Stomach (tissue), 8 donors: ENCODE measurements at regions not wholly inside any gene's neighbourhood (a gene's known extent, or its start where the extent isn't known, plus 50 kb on each side); places are given as distances from the start of the nearest gene placed in this dataset.

Experiments used
- DNase-seq, 2 donors: peaks; one replicate each; pipeline versions ENCODE4 v3.0.0 to v3.0.0-alpha.2; 2013 to 2019
- H3K27ac ChIP-seq, 5 donors: fragments of 200-600 bp in 4 of 5; sonication (generic) in 4 of 5; one replicate each; pipeline ENCODE4 v1.5.1; 2013 to 2019; ENCODE audit warnings: mild to moderate bottlenecking in 1 of 5, moderate library complexity in 1 of 5
- H3K27me3 ChIP-seq, 3 donors: fragments of 200-600 bp; sonication (generic); one replicate each; pipeline ENCODE4 v1.5.1; 2017 to 2019; ENCODE audit warnings: mixed run types in 1 of 3
- H3K36me3 ChIP-seq, 4 donors: fragments of 200-600 bp; sonication (generic); 1 replicate in 3 of 4; 2 replicates in 1 of 4; pipeline ENCODE4 v1.5.1; 2016 to 2019
- H3K4me1 ChIP-seq, 4 donors: fragments of 200-600 bp; sonication (generic); one replicate each; pipeline ENCODE4 v1.5.1; 2016 to 2019
- H3K4me3 ChIP-seq, 4 donors: fragments of 200-600 bp; sonication (generic) in 3 of 4; one replicate each; pipeline ENCODE4 v1.5.1; 2016 to 2019; ENCODE audit warnings: mild to moderate bottlenecking in 1 of 4
- H3K9me3 ChIP-seq, 4 donors: fragments of 200-600 bp; sonication (generic); one replicate each; pipeline ENCODE4 v1.5.1; 2016 to 2019
- EP300 ChIP-seq: sonication (generic); formaldehyde crosslinking; IDR thresholded peaks from one replicate; pipeline ENCODE4 v1.6.1; 2017; ENCODE audit warnings: antibody characterized with exemption
- POLR2A ChIP-seq, 4 donors: fragments of 450-650 bp; IDR thresholded peaks; one replicate each; pipeline ENCODE4 v1.6.1; 2016; ENCODE audit warnings: antibody characterized with exemption in 4 of 4, control low read depth in 2 of 4, mild to moderate bottlenecking in 1 of 4, moderate library complexity in 1 of 4
- POLR2AphosphoS5 ChIP-seq, 3 donors: sonication (generic); formaldehyde crosslinking; IDR thresholded peaks; one replicate each; pipeline ENCODE4 v1.6.1; 2016; ENCODE audit warnings: antibody characterized with exemption in 3 of 3
- WGBS, 5 donors: extraction: QIAGEN DNeasy Blood & Tissue Kit in 3 of 5; methylation state at CpG; one replicate each; pipeline versions ENCODE4 v1.1.5 to v1.1.7; 2013 to 2018; 5-methylcytosine and 5-hydroxymethylcytosine counted together
- intact Hi-C: fragments of 100-400 bp; cut with DNase I; formaldehyde crosslinking; loops from one replicate; pipeline ENCODE4 v1.15.1; 2023; ENCODE audit warnings: low total_unique reads
- TF ChIP-seq, protein P1 (sequence below), 7 experiments: fragments of 450-650 bp in 4 of 7; fragments of 200-600 bp in 3 of 7; sonication (generic) in 3 of 7; IDR thresholded peaks; one replicate each; pipeline ENCODE4 v1.5.1; 2016 to 2019; ENCODE audit warnings: antibody characterized with exemption in 7 of 7, control low read depth in 2 of 7, mild to moderate bottlenecking in 1 of 7
- donor health status: healthy with polysubstance abuse.
- donor health status: Bipolar disorder and iron deficiency.
- donor health status: healthy.

DNA sequence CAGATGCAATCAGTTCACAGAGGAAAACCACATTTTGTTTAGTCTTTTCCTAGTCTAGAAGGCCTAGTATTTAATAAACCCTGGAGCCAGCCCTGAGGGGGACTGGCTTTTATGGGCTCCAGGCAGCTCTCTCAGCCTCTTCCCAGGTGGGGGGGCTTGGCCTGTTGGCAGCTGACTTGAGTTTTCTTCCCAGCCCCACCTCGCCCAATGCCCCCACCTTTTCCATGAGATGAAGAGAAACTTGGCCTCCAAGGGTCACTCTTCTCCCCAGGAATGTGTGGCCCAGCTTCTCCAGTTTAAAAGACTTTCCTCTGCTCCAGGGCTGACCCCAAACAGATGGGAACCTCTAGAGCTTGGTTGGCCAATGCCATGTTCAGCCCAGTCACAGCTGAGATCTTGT lies 196.1 kb downstream of the BMP7 start:
- TF ChIP-seq, protein P1, sequence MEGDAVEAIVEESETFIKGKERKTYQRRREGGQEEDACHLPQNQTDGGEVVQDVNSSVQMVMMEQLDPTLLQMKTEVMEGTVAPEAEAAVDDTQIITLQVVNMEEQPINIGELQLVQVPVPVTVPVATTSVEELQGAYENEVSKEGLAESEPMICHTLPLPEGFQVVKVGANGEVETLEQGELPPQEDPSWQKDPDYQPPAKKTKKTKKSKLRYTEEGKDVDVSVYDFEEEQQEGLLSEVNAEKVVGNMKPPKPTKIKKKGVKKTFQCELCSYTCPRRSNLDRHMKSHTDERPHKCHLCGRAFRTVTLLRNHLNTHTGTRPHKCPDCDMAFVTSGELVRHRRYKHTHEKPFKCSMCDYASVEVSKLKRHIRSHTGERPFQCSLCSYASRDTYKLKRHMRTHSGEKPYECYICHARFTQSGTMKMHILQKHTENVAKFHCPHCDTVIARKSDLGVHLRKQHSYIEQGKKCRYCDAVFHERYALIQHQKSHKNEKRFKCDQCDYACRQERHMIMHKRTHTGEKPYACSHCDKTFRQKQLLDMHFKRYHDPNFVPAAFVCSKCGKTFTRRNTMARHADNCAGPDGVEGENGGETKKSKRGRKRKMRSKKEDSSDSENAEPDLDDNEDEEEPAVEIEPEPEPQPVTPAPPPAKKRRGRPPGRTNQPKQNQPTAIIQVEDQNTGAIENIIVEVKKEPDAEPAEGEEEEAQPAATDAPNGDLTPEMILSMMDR (IDR thresholded peaks at IDR 0.05), result no peak
- TF ChIP-seq POLR2AphosphoS5 (IDR thresholded peaks at IDR 0.05) (no peak), EP300 (no peak), POLR2A (IDR thresholded peaks at IDR 0.05) (no peak)
- H3K27ac ChIP-seq, result no peak overlapping the region
- H3K4me3 ChIP-seq, result no peak overlapping the region
- H3K27me3 ChIP-seq, result peaks cover 0 to 84% (median 42%) of the 10 kb centered on the region in 3 donors
- no peaks in the 10 kb centered on the region for H3K4me1 ChIP-seq
- intact Hi-C loops, result no loop called here
- DNase-seq, result no peak
- 64 to 100% (median 69%) methylated on average over 1 of the region's 1 CpG for WGBS, 5 donors
- H3K9me3 ChIP-seq, result no peaks in the 10 kb centered on the region
- H3K36me3 ChIP-seq, result no peaks in the 10 kb centered on the region

DNA sequence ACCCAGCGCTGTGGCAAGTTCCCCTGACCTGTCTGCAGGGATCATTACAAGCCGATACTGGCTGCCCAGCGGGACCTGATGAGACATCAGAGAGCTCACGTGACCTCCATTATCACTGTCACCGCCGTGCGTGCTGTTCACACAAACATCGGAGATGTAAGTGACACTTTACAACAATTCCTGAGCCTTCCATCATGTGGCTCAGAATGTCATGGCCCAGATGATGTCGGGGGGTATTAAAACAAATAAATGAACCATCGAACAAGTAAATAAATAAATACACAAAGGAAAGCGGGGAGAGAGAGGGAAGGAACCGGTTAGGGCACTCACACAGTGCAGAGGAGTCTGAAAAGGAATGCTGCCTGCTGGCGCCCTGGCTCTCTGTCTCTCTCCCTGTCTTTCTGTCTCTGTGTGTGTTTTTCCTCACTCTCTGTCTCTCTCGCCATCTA lies 195.1 kb downstream of the BMP7 start:
- H3K9me3 ChIP-seq, result peaks cover 0 to 6% (median under 1%) of the 10 kb centered on the region in 4 donors
- H3K36me3 ChIP-seq, result no peaks in the 10 kb centered on the region
- TF ChIP-seq POLR2A (IDR thresholded peaks at IDR 0.05), result no peak
- no peak for TF ChIP-seq POLR2AphosphoS5 (IDR thresholded peaks at IDR 0.05)
- TF ChIP-seq EP300, result no peak
- TF ChIP-seq, protein P1 (IDR thresholded peaks at IDR 0.05), result no peak
- H3K27ac ChIP-seq, result no peak overlapping the region
- DNase-seq, result peak in 1 of 2 donors; percentile 16
- H3K27me3 ChIP-seq, result peaks cover 0 to 84% (median 41%) of the 10 kb centered on the region in 3 donors
- no peaks in the 10 kb centered on the region for H3K4me1 ChIP-seq
- WGBS, 5 donors, result 3 to 9% (median 5%) methylated on average over 14 of the region's 14 CpGs
- H3K4me3 ChIP-seq, result no peak overlapping the region
- intact Hi-C loops, result no loop called here

DNA sequence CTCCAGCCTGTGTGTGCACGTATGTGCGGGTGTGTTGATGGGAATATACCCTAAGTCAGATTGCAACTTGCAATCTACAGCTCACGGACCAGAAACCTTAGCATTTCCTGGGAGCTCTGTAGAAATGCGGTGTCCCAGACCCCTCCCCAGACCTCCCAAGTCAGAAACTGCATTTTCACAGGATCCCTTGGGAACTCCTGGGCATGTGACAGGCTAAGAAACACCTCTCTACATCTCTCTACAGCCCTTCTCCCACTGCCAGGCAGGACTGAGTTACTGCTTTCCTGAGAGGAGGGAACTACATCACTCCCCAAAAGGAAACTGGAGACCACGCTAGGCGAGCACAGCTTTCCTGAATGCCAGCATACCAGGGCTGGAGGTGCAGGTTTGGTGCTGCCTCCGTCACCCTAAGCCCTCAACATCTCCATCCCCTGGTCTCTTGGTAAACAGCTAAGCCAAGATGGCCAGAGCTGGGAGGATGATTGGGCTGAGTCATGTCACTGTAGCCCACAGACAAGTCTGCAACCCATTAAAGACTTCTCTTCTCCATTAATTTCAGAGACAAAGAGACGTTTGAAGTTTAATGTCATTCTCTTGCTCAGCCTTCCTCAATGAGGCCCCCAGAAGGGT lies 194.4 kb downstream of the BMP7 start:
- no peak for DNase-seq
- Histone ChIP-seq H3K9me3 (peaks cover 0 to 13% (median 5%) of the 10 kb centered on the region in 4 donors), H3K36me3 (no peaks in the 10 kb centered on the region), H3K27me3 (peaks cover 0 to 76% (median 37%) of the 10 kb centered on the region in 3 donors), H3K27ac (no peak overlapping the region), H3K4me1 (no peaks in the 10 kb centered on the region), H3K4me3 (no peak overlapping the region)
- TF ChIP-seq POLR2AphosphoS5 (IDR thresholded peaks at IDR 0.05), result no peak
- no peak for TF ChIP-seq POLR2A (IDR thresholded peaks at IDR 0.05)
- TF ChIP-seq, protein P1 (IDR thresholded peaks at IDR 0.05), result no peak
- no peak for TF ChIP-seq EP300
- 27 to 54% (median 40%) methylated on average over 8 of the region's 8 CpGs for WGBS, 5 donors
- intact Hi-C loops, result no loop called here

DNA sequence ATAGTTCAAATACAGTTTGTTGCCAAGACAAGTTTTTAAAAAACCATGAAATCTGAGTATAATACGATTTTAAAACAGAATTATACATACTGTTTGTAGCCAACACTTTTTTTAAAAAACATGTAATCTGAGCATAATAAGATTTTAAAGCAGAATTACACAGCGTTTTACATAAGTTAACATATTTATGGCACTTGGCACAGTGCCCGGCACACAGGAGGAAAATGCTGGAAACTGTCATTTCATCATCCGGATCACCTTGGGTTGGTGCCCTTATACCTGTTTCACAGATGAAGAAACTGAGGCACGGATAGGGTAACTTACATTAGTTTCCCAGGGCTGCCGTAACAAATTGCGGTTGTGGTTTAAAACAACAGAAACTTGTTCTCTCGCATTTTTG lies 193.0 kb downstream of the BMP7 start:
- Histone ChIP-seq H3K27me3 (peaks cover 0 to 65% (median 37%) of the 10 kb centered on the region in 3 donors), H3K27ac (no peak overlapping the region), H3K9me3 (peaks cover 0 to 24% (median 15%) of the 10 kb centered on the region in 4 donors), H3K4me1 (no peaks in the 10 kb centered on the region), H3K4me3 (no peak overlapping the region), H3K36me3 (no peaks in the 10 kb centered on the region)
- no peak for DNase-seq
- TF ChIP-seq POLR2AphosphoS5 (IDR thresholded peaks at IDR 0.05) (no peak), POLR2A (IDR thresholded peaks at IDR 0.05) (no peak), EP300 (no peak)
- TF ChIP-seq, protein P1 (IDR thresholded peaks at IDR 0.05), result no peak
- intact Hi-C loops, result no loop called here
- WGBS, 5 donors, result 65 to 81% (median 71%) methylated on average over 8 of the region's 8 CpGs
